A549 (cell line): ENCODE measurements at regions not wholly inside any gene's neighbourhood (a gene's known extent, or its start where the extent isn't known, plus 50 kb on each side); places are given as distances from the start of the nearest gene placed in this dataset.

Experiments
- CTCF ChIP-seq: fragments of >200 bp; sonication (Bioruptor Twin); formaldehyde crosslinking; IDR thresholded peaks from 3 replicates; pipeline ENCODE4 v1.5.1; 2016
- POLR2A ChIP-seq: IDR thresholded peaks from 2 replicates; pipeline ENCODE4 v1.6.1; 2012; ENCODE audit warnings: mild to moderate bottlenecking, low read length
- RAD21 ChIP-seq, 2 experiments: fragments of >200 bp in 1 of 2; sonication (Bioruptor Twin) in 1 of 2; formaldehyde crosslinking in 1 of 2; IDR thresholded peaks in 1 of 2; conservative IDR thresholded peaks in 1 of 2; 2 replicates in 1 of 2; 3 replicates in 1 of 2; pipeline ENCODE4 v1.6.1; 2012 to 2018; ENCODE audit warnings: inconsistent platforms in 1 of 2
- TF ChIP-seq, protein P1 (sequence below): fragments of 150-350 bp; IDR thresholded peaks from 2 replicates; pipeline ENCODE4 v1.6.1; 2014; ENCODE audit warnings: low read depth, mild to moderate bottlenecking, low read length

GRCh38 chr22:48181263-48181955 is 1419.0 kb downstream of the TBC1D22A start:
- TF ChIP-seq, protein P1, sequence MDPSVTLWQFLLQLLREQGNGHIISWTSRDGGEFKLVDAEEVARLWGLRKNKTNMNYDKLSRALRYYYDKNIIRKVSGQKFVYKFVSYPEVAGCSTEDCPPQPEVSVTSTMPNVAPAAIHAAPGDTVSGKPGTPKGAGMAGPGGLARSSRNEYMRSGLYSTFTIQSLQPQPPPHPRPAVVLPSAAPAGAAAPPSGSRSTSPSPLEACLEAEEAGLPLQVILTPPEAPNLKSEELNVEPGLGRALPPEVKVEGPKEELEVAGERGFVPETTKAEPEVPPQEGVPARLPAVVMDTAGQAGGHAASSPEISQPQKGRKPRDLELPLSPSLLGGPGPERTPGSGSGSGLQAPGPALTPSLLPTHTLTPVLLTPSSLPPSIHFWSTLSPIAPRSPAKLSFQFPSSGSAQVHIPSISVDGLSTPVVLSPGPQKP, result no peak
- no peak for TF ChIP-seq CTCF
- TF ChIP-seq RAD21 (conservative IDR thresholded peaks at IDR 0.05 in 1 of 2, IDR thresholded peaks at IDR 0.05 in 1 of 2), result no peak
- no peak for TF ChIP-seq POLR2A
